ENCODE measurements at regions not wholly inside any gene's neighbourhood (a gene's known extent, or its start where the extent isn't known, plus 50 kb on each side); places are given as distances from the start of the nearest gene placed in this dataset.

DNA sequence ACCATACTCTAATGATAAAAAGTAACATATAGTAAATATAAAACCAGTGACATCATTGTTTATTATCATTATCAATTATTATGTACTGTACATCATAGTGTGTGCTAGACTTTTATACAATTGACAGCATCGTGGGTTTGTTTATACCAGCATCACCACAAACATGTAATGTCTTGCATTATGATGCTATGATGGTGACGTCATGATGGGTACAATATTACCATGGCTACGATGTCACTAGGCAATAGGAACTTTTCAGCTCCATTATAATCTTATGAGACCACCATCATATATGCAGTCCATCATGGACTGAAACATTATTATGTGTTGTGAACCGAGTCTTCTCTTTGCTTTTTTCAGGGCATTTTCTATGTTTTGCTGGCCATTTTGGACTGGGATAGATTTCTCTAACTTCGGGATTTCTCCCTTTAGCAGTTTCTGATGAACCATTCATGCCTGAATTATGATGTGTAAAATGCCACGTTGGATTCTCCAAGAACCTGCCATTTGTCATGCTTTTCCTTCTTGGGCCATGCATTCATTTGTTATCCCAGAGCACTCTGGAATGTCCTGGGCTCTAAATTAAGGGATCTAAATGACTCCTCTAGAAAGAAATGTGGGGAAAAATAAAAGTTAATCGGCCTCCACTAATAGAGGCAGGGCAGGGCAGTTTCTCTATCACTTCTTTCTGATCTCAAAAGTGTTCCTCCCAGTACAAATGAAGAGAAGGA lies 325.6 kb upstream of the TNP1 start:
- Mint-ChIP-seq H3K36me3 (no peaks in the 10 kb centered on the region), H3K4me3 (no peak overlapping the region), H3K9me3 (no peaks in the 10 kb centered on the region), H3K27ac (no peak overlapping the region), H3K27me3 (ENCODE audit: low read depth in 3 of 3) (peaks cover 0 to 4% (median 0%) of the 10 kb centered on the region in 3 donors), H3K4me1 (no peaks in the 10 kb centered on the region)
- no peak for DNase-seq

DNA sequence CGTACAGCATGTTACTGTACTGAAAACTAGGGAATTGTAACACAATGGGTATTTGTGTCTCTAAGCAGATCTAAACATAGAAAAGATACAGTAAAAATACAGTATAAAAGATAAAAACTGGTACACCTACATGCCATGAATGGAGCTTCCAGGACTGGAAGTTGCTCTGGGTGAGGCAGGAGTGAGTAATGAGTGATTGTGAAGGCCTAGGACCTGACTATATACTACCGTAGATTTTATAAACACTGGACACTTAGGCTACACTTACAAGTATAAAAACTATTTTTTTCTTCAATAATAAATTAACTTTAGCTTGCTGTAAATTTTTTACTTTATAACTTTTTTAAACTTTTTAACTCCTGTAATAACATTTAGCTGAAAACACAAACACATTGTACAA lies 324.4 kb upstream of the TNP1 start:
- Mint-ChIP-seq H3K4me1 (no peaks in the 10 kb centered on the region), H3K4me3 (no peak overlapping the region), H3K9me3 (peaks cover 0 to 3% (median 0%) of the 10 kb centered on the region in 6 donors), H3K27me3 (ENCODE audit: low read depth in 3 of 3) (peaks cover 0 to 2% (median 0%) of the 10 kb centered on the region in 3 donors), H3K27ac (no peak overlapping the region), H3K36me3 (no peaks in the 10 kb centered on the region)
- no peak for DNase-seq

DNA sequence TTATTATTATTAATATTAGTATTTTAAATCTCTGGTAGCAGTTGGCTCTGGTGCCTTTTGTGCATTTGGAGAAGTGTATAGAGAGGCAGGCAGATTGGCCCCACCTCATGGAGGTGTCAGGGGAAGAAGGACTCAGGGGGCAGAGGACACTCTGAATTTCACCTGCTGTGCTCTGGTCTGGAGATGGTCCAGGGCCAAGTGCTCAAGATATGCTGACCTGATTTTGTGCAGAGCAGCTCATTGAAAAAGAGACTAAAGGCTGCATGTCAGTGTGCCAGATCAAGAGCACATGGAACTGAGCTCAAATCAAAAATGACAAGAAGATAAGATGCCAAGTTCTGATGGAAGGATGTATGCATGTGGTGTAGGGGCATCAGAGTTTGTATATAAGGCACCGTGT lies 323.6 kb upstream of the TNP1 start:
- Mint-ChIP-seq H3K9me3 (peaks cover 0 to 3% (median 0%) of the 10 kb centered on the region in 6 donors), H3K4me1 (no peaks in the 10 kb centered on the region), H3K36me3 (no peaks in the 10 kb centered on the region), H3K27ac (no peak overlapping the region), H3K27me3 (ENCODE audit: low read depth in 3 of 3) (peaks cover 0 to 2% (median 0%) of the 10 kb centered on the region in 3 donors), H3K4me3 (no peak overlapping the region)
- DNase-seq: no peak

DNA sequence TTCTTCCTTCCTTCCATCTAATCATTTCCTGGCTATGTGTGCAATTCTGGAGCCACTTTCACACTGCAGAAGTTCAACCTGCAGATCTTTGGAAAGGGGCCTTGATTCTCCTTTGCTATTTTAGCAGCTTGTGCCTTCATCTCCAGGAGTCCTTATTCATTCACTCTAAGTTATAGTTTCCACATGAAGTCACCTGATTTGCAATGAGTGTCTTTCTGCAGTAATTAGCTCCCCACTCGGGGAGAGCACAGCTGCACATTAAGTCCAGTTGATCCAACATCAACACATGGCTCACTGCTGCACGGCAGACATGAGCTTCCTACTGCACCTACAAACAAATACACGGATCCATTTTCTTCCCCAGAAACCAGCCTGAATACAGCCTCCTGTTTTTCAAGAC lies 323.1 kb upstream of the TNP1 start:
- Mint-ChIP-seq H3K27me3 (ENCODE audit: low read depth in 3 of 3) (peaks cover 0 to 2% (median 0%) of the 10 kb centered on the region in 3 donors), H3K4me3 (no peak overlapping the region), H3K36me3 (no peaks in the 10 kb centered on the region), H3K4me1 (no peaks in the 10 kb centered on the region), H3K27ac (no peak overlapping the region), H3K9me3 (peaks cover 0 to 3% (median 0%) of the 10 kb centered on the region in 6 donors)
- no peak for DNase-seq

GRCh38 chr2:217181512-217181911 lies 321.6 kb upstream of the TNP1 start:
- Mint-ChIP-seq H3K4me1 (no peaks in the 10 kb centered on the region), H3K9me3 (peaks cover 0 to 3% (median 0%) of the 10 kb centered on the region in 6 donors), H3K4me3 (no peak overlapping the region), H3K36me3 (no peaks in the 10 kb centered on the region), H3K27me3 (ENCODE audit: low read depth in 3 of 3) (peaks cover 0 to 2% (median 0%) of the 10 kb centered on the region in 3 donors), H3K27ac (no peak overlapping the region)
- no peak for DNase-seq

GRCh38 chr2:217179854-217180253 lies 320.0 kb upstream of the TNP1 start:
- no peaks in the 10 kb centered on the region for H3K4me1 Mint-ChIP-seq
- H3K27me3 Mint-ChIP-seq (ENCODE audit: low read depth in 3 of 3): peaks cover 0 to 4% (median 0%) of the 10 kb centered on the region in 3 donors
- no peak overlapping the region for H3K27ac Mint-ChIP-seq
- no peaks in the 10 kb centered on the region for H3K36me3 Mint-ChIP-seq
- H3K4me3 Mint-ChIP-seq: no peak overlapping the region
- DNase-seq: no peak
- peaks cover 0 to 3% (median 0%) of the 10 kb centered on the region in 6 donors for H3K9me3 Mint-ChIP-seq

GRCh38 chr2:217178341-217178740 lies 318.5 kb upstream of the TNP1 start:
- no peaks in the 10 kb centered on the region for H3K36me3 Mint-ChIP-seq

GRCh38 chr2:217177720-217178119 lies 317.9 kb upstream of the TNP1 start:
- peaks cover 0 to 4% (median 0%) of the 10 kb centered on the region in 3 donors for H3K27me3 Mint-ChIP-seq (ENCODE audit: low read depth in 3 of 3)
- H3K4me1 Mint-ChIP-seq: no peaks in the 10 kb centered on the region
- H3K36me3 Mint-ChIP-seq: no peaks in the 10 kb centered on the region
- no peak overlapping the region for H3K27ac Mint-ChIP-seq
- no peak for DNase-seq
- H3K4me3 Mint-ChIP-seq: no peak overlapping the region
- H3K9me3 Mint-ChIP-seq: peaks cover 0 to 3% (median 0%) of the 10 kb centered on the region in 6 donors

More at GRCh38 chr2:217178341-217178740, 318.5 kb upstream of the TNP1 start:
- Mint-ChIP-seq H3K27ac (no peak overlapping the region), H3K9me3 (peaks cover 0 to 3% (median 0%) of the 10 kb centered on the region in 6 donors), H3K4me1 (no peaks in the 10 kb centered on the region), H3K4me3 (no peak overlapping the region), H3K27me3 (ENCODE audit: low read depth in 3 of 3) (peaks cover 0 to 4% (median 0%) of the 10 kb centered on the region in 3 donors)
- DNase-seq: no peak

DNA sequence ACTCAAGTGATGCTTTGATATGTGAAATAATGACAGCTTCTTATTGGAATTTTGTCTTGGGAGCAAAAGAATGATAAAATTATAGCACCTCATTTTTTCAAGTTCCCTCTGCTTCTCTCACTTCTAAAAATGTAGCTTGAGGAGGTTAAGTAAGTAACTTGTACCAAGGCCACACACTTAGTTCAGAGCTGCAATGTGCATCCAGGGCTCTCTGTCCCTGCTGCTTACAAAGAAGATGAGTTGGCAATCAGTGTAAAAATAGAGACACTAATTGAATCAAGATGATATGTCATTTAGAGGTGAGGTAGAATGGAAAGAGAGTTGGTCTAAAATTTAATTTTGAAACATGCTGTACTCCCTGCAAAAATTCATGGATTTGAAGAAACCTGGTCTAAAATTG lies 312.0 kb upstream of the TNP1 start:
- DNase-seq: no peak
- H3K27me3 Mint-ChIP-seq (ENCODE audit: low read depth in 3 of 3): peaks cover 0 to 4% (median 0%) of the 10 kb centered on the region in 3 donors
- no peaks in the 10 kb centered on the region for H3K4me1 Mint-ChIP-seq
- H3K27ac Mint-ChIP-seq: no peak overlapping the region
- no peak overlapping the region for H3K4me3 Mint-ChIP-seq
- no peaks in the 10 kb centered on the region for H3K36me3 Mint-ChIP-seq
- H3K9me3 Mint-ChIP-seq: no peaks in the 10 kb centered on the region

DNA sequence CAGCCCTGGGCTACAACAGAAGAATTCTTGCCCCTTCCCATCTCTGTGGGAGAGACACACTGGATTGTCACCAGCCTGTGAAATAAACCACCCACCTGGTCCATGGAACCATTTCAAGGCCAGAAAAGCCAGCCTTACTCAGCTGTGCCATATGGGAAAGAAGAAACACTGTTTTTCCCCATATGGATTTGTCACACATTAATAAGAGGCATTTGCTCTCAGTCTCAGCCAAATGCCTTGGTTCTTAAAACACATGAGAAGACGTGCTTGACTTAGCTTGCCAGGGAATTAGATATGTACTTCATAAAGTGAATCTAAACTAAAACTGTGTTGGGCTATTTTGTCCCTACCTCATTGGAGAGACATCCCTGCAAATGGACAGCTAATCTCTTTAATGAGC lies 308.6 kb upstream of the TNP1 start:
- no peak for DNase-seq
- no peak overlapping the region for H3K27ac Mint-ChIP-seq

DNA sequence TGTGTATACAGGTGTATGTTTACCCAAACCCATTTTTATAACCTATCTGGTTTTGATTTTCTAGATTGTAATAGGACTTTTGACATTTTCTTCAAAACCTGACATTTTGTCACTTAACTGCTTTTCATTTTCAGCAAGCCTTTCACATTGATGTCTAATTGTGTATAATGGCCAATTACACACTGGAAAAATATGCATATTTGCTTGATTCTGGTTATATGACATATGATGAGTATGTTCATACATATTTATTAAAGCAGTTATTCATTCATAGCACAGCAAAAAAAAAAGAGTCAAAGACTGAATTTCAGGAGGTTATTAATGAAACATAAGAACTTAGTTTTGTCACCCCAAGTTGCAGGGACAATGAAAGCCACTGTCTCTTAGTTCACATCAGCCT lies 307.7 kb upstream of the TNP1 start:
- Mint-ChIP-seq H3K27ac (no peak overlapping the region), H3K9me3 (no peaks in the 10 kb centered on the region), H3K27me3 (ENCODE audit: low read depth in 3 of 3) (peaks cover 0 to 2% (median 0%) of the 10 kb centered on the region in 3 donors), H3K4me3 (no peak overlapping the region), H3K36me3 (no peaks in the 10 kb centered on the region), H3K4me1 (peaks cover 5 to 8% of the 10 kb centered on the region in 2 donors)
- no peak for DNase-seq

More for the DNA sequence above, 308.6 kb upstream of the TNP1 start:
- no peak overlapping the region for H3K4me3 Mint-ChIP-seq
- H3K27me3 Mint-ChIP-seq (ENCODE audit: low read depth in 3 of 3): peaks cover 0 to 2% (median 0%) of the 10 kb centered on the region in 3 donors
- no peaks in the 10 kb centered on the region for H3K4me1 Mint-ChIP-seq
- no peaks in the 10 kb centered on the region for H3K36me3 Mint-ChIP-seq
- H3K9me3 Mint-ChIP-seq: no peaks in the 10 kb centered on the region

- Mint-ChIP-seq H3K9me3 (no peaks in the 10 kb centered on the region), H3K27me3 (ENCODE audit: low read depth in 3 of 3) (peaks cover 4 to 5% (median 5%) of the 10 kb centered on the region in 3 donors), H3K4me1 (peaks cover 11 to 20% of the 10 kb centered on the region in 2 donors), H3K36me3 (no peaks in the 10 kb centered on the region), H3K27ac (no peak overlapping the region), H3K4me3 (no peak overlapping the region)
- DNase-seq: peak in 1 of 3 donors; percentile 7
These were observed 306.5 kb upstream of the TNP1 start for GRCh38 chr2:217166241-217166850.

DNA sequence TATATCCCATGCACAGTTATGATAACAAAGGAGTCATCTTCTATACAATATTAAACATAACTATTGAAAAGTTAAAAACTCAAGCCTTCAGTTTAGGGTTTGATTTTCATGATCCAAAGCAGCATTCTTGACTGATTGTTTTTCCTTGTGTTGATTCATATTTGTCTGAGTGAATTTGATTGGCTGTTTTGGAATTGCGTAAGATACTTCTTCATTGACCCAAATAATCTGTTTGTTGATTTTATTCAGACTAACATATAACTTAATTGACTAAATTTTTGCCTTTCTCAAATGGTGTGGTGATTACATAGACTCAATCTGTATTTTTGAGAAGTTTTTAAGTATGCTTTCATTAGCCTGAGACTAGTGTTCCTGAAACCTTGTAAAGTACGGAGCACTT lies 305.7 kb upstream of the TNP1 start:
- no peak overlapping the region for H3K27ac Mint-ChIP-seq
- H3K4me1 Mint-ChIP-seq: peaks cover 11 to 23% of the 10 kb centered on the region in 2 donors
- no peak overlapping the region for H3K4me3 Mint-ChIP-seq
- H3K9me3 Mint-ChIP-seq: no peaks in the 10 kb centered on the region
- H3K36me3 Mint-ChIP-seq: no peaks in the 10 kb centered on the region
- peaks cover 5 to 8% (median 8%) of the 10 kb centered on the region in 3 donors for H3K27me3 Mint-ChIP-seq (ENCODE audit: low read depth in 3 of 3)
- no peak for DNase-seq

GRCh38 chr2:217163987-217164386 lies 304.1 kb upstream of the TNP1 start:
- DNase-seq: no peak
- no peak overlapping the region for H3K4me3 Mint-ChIP-seq
- no peak overlapping the region for H3K27ac Mint-ChIP-seq
- H3K4me1 Mint-ChIP-seq: peaks cover 11 to 23% of the 10 kb centered on the region in 2 donors
- no peaks in the 10 kb centered on the region for H3K9me3 Mint-ChIP-seq
- H3K36me3 Mint-ChIP-seq: no peaks in the 10 kb centered on the region
- peaks cover 2 to 8% (median 8%) of the 10 kb centered on the region in 3 donors for H3K27me3 Mint-ChIP-seq (ENCODE audit: low read depth in 3 of 3)
